ENCODE measurements at regions not wholly inside any gene's neighbourhood (a gene's known extent, or its start where the extent isn't known, plus 50 kb on each side); places are given as distances from the start of the nearest gene placed in this dataset.
"Not testable (repeated sequence)": the region's sequence is repeated elsewhere in the genome, so short reads cannot be mapped to it uniquely, and the experiment has no call there.

- no peaks in the 10 kb centered on the region for H3K4me1 ChIP-seq (ENCODE audit: control insufficient read depth, insufficient read depth, low read length)
- H3K27me3 ChIP-seq (ENCODE audit: control insufficient read depth, insufficient read depth, low read length) = no peaks in the 10 kb centered on the region
- no peak overlapping the region for H3K27ac ChIP-seq (ENCODE audit: low read depth, low read length)
- H3K9ac ChIP-seq (ENCODE audit: low read depth, low read length) = no peak overlapping the region
- H3K9me3 ChIP-seq (ENCODE audit: control insufficient read depth, insufficient read depth, low read length) = 0 out of 2 replicates have a peak, but pooled peaks cover 2% of the 10 kb centered on the region
- no peaks in the 10 kb centered on the region for H3K36me3 ChIP-seq (ENCODE audit: control insufficient read depth, insufficient read depth, low read length)
- H3K4me3 ChIP-seq (ENCODE audit: low read depth, low read length) = no peak overlapping the region
Observed at GRCh38 chr17:31780483-31780882, 78.6 kb downstream of the COPRS start.

GRCh38 chr17:31778523-31778922 is 80.5 kb downstream of the COPRS start:
- H3K27ac ChIP-seq (ENCODE audit: low read depth, low read length) = no peak overlapping the region
- H3K27me3 ChIP-seq (ENCODE audit: control insufficient read depth, insufficient read depth, low read length) = no peaks in the 10 kb centered on the region
- no peaks in the 10 kb centered on the region for H3K4me1 ChIP-seq (ENCODE audit: control insufficient read depth, insufficient read depth, low read length)
- H3K4me3 ChIP-seq (ENCODE audit: low read depth, low read length) = no peak overlapping the region
- 0 out of 2 replicates have a peak, but pooled peaks cover 2% of the 10 kb centered on the region for H3K9me3 ChIP-seq (ENCODE audit: control insufficient read depth, insufficient read depth, low read length)
- H3K36me3 ChIP-seq (ENCODE audit: control insufficient read depth, insufficient read depth, low read length) = no peaks in the 10 kb centered on the region
- H3K9ac ChIP-seq (ENCODE audit: low read depth, low read length) = no peak overlapping the region

GRCh38 chr17:31771328-31771727 is 87.7 kb downstream of the COPRS start:
- not testable (repeated sequence) for H3K4me3 ChIP-seq (ENCODE audit: low read depth, low read length); H3K36me3 ChIP-seq (ENCODE audit: control insufficient read depth, insufficient read depth, low read length); H3K4me1 ChIP-seq (ENCODE audit: control insufficient read depth, insufficient read depth, low read length); H3K27ac ChIP-seq (ENCODE audit: low read depth, low read length); H3K9me3 ChIP-seq (ENCODE audit: control insufficient read depth, insufficient read depth, low read length); H3K27me3 ChIP-seq (ENCODE audit: control insufficient read depth, insufficient read depth, low read length); H3K9ac ChIP-seq (ENCODE audit: low read depth, low read length)

GRCh38 chr17:31770501-31770900 is 88.5 kb downstream of the COPRS start:
- H3K4me3 ChIP-seq (ENCODE audit: low read depth, low read length); H3K4me1 ChIP-seq (ENCODE audit: control insufficient read depth, insufficient read depth, low read length); H3K9me3 ChIP-seq (ENCODE audit: control insufficient read depth, insufficient read depth, low read length); H3K27ac ChIP-seq (ENCODE audit: low read depth, low read length); H3K27me3 ChIP-seq (ENCODE audit: control insufficient read depth, insufficient read depth, low read length); H3K36me3 ChIP-seq (ENCODE audit: control insufficient read depth, insufficient read depth, low read length); H3K9ac ChIP-seq (ENCODE audit: low read depth, low read length): not testable (repeated sequence)

GRCh38 chr17:31761836-31762510 is 97.1 kb downstream of the COPRS start:
- H3K4me3 ChIP-seq (ENCODE audit: low read depth, low read length); H3K4me1 ChIP-seq (ENCODE audit: control insufficient read depth, insufficient read depth, low read length); H3K36me3 ChIP-seq (ENCODE audit: control insufficient read depth, insufficient read depth, low read length); H3K27me3 ChIP-seq (ENCODE audit: control insufficient read depth, insufficient read depth, low read length); H3K27ac ChIP-seq (ENCODE audit: low read depth, low read length); H3K9ac ChIP-seq (ENCODE audit: low read depth, low read length); H3K9me3 ChIP-seq (ENCODE audit: control insufficient read depth, insufficient read depth, low read length): not testable (repeated sequence)

GRCh38 chr17:31758646-31759045 is 100.4 kb downstream of the COPRS start:
- no peaks in the 10 kb centered on the region for H3K9me3 ChIP-seq (ENCODE audit: control insufficient read depth, insufficient read depth, low read length)
- H3K4me1 ChIP-seq (ENCODE audit: control insufficient read depth, insufficient read depth, low read length) = no peaks in the 10 kb centered on the region
- H3K4me3 ChIP-seq (ENCODE audit: low read depth, low read length) = no peak overlapping the region
- no peak overlapping the region for H3K9ac ChIP-seq (ENCODE audit: low read depth, low read length)
- H3K36me3 ChIP-seq (ENCODE audit: control insufficient read depth, insufficient read depth, low read length) = no peaks in the 10 kb centered on the region
- H3K27me3 ChIP-seq (ENCODE audit: control insufficient read depth, insufficient read depth, low read length) = no peaks in the 10 kb centered on the region
- H3K27ac ChIP-seq (ENCODE audit: low read depth, low read length) = no peak overlapping the region

- Histone ChIP-seq H3K27ac (ENCODE audit: low read depth, low read length) (no peak overlapping the region), H3K4me3 (ENCODE audit: low read depth, low read length) (no peak overlapping the region)
Observed at GRCh38 chr17:31757097-31757496, 101.9 kb downstream of the COPRS start.

GRCh38 chr17:31754239-31754945 is 104.7 kb downstream of the COPRS start:
- no peak overlapping the region for H3K4me3 ChIP-seq (ENCODE audit: low read depth, low read length)
- no peaks in the 10 kb centered on the region for H3K9me3 ChIP-seq (ENCODE audit: control insufficient read depth, insufficient read depth, low read length)
- H3K27me3 ChIP-seq (ENCODE audit: control insufficient read depth, insufficient read depth, low read length) = no peaks in the 10 kb centered on the region
- no peak overlapping the region for H3K27ac ChIP-seq (ENCODE audit: low read depth, low read length)
- no peaks in the 10 kb centered on the region for H3K4me1 ChIP-seq (ENCODE audit: control insufficient read depth, insufficient read depth, low read length)
- no peaks in the 10 kb centered on the region for H3K36me3 ChIP-seq (ENCODE audit: control insufficient read depth, insufficient read depth, low read length)
- no peak overlapping the region for H3K9ac ChIP-seq (ENCODE audit: low read depth, low read length)

More at GRCh38 chr17:31757097-31757496, 101.9 kb downstream of the COPRS start:
- Histone ChIP-seq H3K9ac (ENCODE audit: low read depth, low read length) (no peak overlapping the region), H3K4me1 (ENCODE audit: control insufficient read depth, insufficient read depth, low read length) (no peaks in the 10 kb centered on the region), H3K36me3 (ENCODE audit: control insufficient read depth, insufficient read depth, low read length) (no peaks in the 10 kb centered on the region), H3K27me3 (ENCODE audit: control insufficient read depth, insufficient read depth, low read length) (no peaks in the 10 kb centered on the region), H3K9me3 (ENCODE audit: control insufficient read depth, insufficient read depth, low read length) (no peaks in the 10 kb centered on the region)

GRCh38 chr17:31753011-31753410 is 106.0 kb downstream of the COPRS start:
- Histone ChIP-seq H3K4me1 (ENCODE audit: control insufficient read depth, insufficient read depth, low read length) (no peaks in the 10 kb centered on the region), H3K9ac (ENCODE audit: low read depth, low read length) (no peak overlapping the region), H3K4me3 (ENCODE audit: low read depth, low read length) (no peak overlapping the region), H3K27ac (ENCODE audit: low read depth, low read length) (no peak overlapping the region), H3K36me3 (ENCODE audit: control insufficient read depth, insufficient read depth, low read length) (no peaks in the 10 kb centered on the region), H3K27me3 (ENCODE audit: control insufficient read depth, insufficient read depth, low read length) (no peaks in the 10 kb centered on the region), H3K9me3 (ENCODE audit: control insufficient read depth, insufficient read depth, low read length) (no peaks in the 10 kb centered on the region)

GRCh38 chr17:31752584-31752983 is 106.5 kb downstream of the COPRS start:
- Histone ChIP-seq H3K27ac (ENCODE audit: low read depth, low read length) (no peak overlapping the region), H3K4me3 (ENCODE audit: low read depth, low read length) (no peak overlapping the region), H3K27me3 (ENCODE audit: control insufficient read depth, insufficient read depth, low read length) (no peaks in the 10 kb centered on the region), H3K9me3 (ENCODE audit: control insufficient read depth, insufficient read depth, low read length) (no peaks in the 10 kb centered on the region), H3K36me3 (ENCODE audit: control insufficient read depth, insufficient read depth, low read length) (no peaks in the 10 kb centered on the region), H3K4me1 (ENCODE audit: control insufficient read depth, insufficient read depth, low read length) (no peaks in the 10 kb centered on the region), H3K9ac (ENCODE audit: low read depth, low read length) (no peak overlapping the region)

- Histone ChIP-seq H3K9me3 (ENCODE audit: control insufficient read depth, insufficient read depth, low read length) (no peaks in the 10 kb centered on the region), H3K27me3 (ENCODE audit: control insufficient read depth, insufficient read depth, low read length) (no peaks in the 10 kb centered on the region), H3K4me3 (ENCODE audit: low read depth, low read length) (no peak overlapping the region)
Observed at GRCh38 chr17:31750578-31750977, 108.5 kb downstream of the COPRS start.

More at GRCh38 chr17:31750578-31750977, 108.5 kb downstream of the COPRS start:
- H3K9ac ChIP-seq (ENCODE audit: low read depth, low read length) = no peak overlapping the region
- no peaks in the 10 kb centered on the region for H3K36me3 ChIP-seq (ENCODE audit: control insufficient read depth, insufficient read depth, low read length)
- H3K27ac ChIP-seq (ENCODE audit: low read depth, low read length) = no peak overlapping the region
- H3K4me1 ChIP-seq (ENCODE audit: control insufficient read depth, insufficient read depth, low read length) = no peaks in the 10 kb centered on the region

Measured in HUES48 (cell line).